GM12878 (cell line): ENCODE measurements at regions not wholly inside any gene's neighbourhood (a gene's known extent, or its start where the extent isn't known, plus 50 kb on each side); places are given as distances from the start of the nearest gene placed in this dataset.

Experiments
- ASH2L ChIP-seq: fragments of 300-600, 200-600 bp; sonication (generic); IDR thresholded peaks from 2 replicates; pipeline ENCODE4 v1.6.1; 2017; ENCODE audit warnings: low read depth, mild to moderate bottlenecking, borderline replicate concordance
- ESRRA ChIP-seq: IDR thresholded peaks from 2 replicates; pipeline ENCODE4 v1.6.1; 2012; ENCODE audit warnings: mild to moderate bottlenecking, low read length, improper control_type of control experiment
- IKZF1 ChIP-seq: fragments of 450-650 bp; conservative IDR thresholded peaks from 2 replicates; pipeline ENCODE4 v1.6.1; 2017; ENCODE audit warnings: antibody characterized with exemption, mild to moderate bottlenecking
- KAT2A ChIP-seq: conservative IDR thresholded peaks from 2 replicates; pipeline ENCODE4 v1.6.1; 2011; ENCODE audit warnings: low read depth, low read length; ENCODE audit not compliant: control insufficient read depth
- PAX5 ChIP-seq: IDR thresholded peaks from 2 replicates; pipeline ENCODE4 v1.6.1; 2011; ENCODE audit warnings: low read depth, low read length, borderline replicate concordance
- POLR2AphosphoS5 ChIP-seq: IDR thresholded peaks from 2 replicates; pipeline ENCODE4 v1.6.1; 2011; ENCODE audit warnings: mild to moderate bottlenecking, low read length, inconsistent platforms
- SIX5 ChIP-seq: IDR thresholded peaks from 2 replicates; pipeline ENCODE4 v1.6.1; 2011; ENCODE audit warnings: mild to moderate bottlenecking, low read depth, low read length, moderate library complexity; ENCODE audit not compliant: severe bottlenecking
- SREBF1 ChIP-seq: IDR thresholded peaks from 2 replicates; pipeline ENCODE4 v1.6.1; 2012; ENCODE audit warnings: mild to moderate bottlenecking, low read length
- SREBF2 ChIP-seq: IDR thresholded peaks from 2 replicates; pipeline ENCODE4 v1.6.1; 2012; ENCODE audit warnings: mild to moderate bottlenecking, low read length
- STAT1 ChIP-seq: fragments of 450-650 bp; conservative IDR thresholded peaks from 2 replicates; pipeline ENCODE4 v1.6.1; 2014; ENCODE audit warnings: antibody characterized with exemption, mild to moderate bottlenecking
- TAF1 ChIP-seq: IDR thresholded peaks from 2 replicates; pipeline ENCODE4 v1.6.1; 2011; ENCODE audit warnings: mild to moderate bottlenecking, low read depth, low read length, borderline replicate concordance
- YY1 ChIP-seq: IDR thresholded peaks from 2 replicates; pipeline ENCODE4 v1.6.1; 2011; ENCODE audit warnings: low read depth, mild to moderate bottlenecking, low read length
- TF ChIP-seq, protein P1 (sequence below): fragments of 150-350 bp; IDR thresholded peaks from 2 replicates; pipeline ENCODE4 v1.6.1; 2016; ENCODE audit warnings: low read depth, low read length
- TF ChIP-seq, protein P2 (sequence below): fragments of 450-650 bp; IDR thresholded peaks from 2 replicates; pipeline ENCODE4 v1.6.1; 2018; ENCODE audit warnings: mild to moderate bottlenecking, low read depth, moderate library complexity; ENCODE audit not compliant: partially characterized antibody
- TF ChIP-seq, protein P3 (sequence below): fragments of 450-650 bp; IDR thresholded peaks from 2 replicates; pipeline ENCODE4 v1.6.1; 2017; ENCODE audit warnings: mild to moderate bottlenecking
- TF ChIP-seq, protein P4 (sequence below): IDR thresholded peaks from 2 replicates; pipeline ENCODE4 v1.6.1; 2012; ENCODE audit warnings: mild to moderate bottlenecking, low read depth, low read length
- TF ChIP-seq, protein P5 (sequence below): fragments of 450-650 bp; IDR thresholded peaks from 2 replicates; pipeline ENCODE4 v1.6.1; 2017; ENCODE audit warnings: mild to moderate bottlenecking, low read depth, inconsistent platforms; ENCODE audit not compliant: poor library complexity, severe bottlenecking

DNA sequence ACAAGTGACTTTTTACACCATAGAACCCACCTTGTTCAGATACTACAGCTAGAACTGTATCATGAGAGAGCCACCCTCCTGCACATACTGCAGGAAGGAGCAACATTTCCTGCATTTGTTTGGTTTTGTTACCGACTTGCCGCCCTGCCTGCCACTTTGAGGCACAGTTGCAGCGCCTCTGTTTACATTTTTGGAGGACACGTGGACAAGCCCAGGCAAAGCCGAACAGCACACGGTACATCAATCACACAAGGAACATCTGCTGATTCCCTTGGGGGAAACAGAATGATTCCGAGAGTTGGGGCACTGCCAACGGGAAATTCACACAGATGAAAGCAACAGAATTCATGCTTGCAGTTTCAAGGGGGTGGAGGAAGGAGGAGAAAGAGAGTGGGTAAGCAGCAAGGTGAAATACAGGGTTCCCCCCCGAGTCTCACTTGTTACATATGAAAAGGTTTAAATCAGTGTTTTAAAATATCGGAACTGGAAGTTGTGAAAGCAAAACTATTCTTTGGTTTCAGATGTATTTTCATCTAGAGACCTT is 110.7 kb downstream of the BTG1 start (continued):
- TF ChIP-seq KAT2A (no peak), IKZF1 (peak; percentile 97), ASH2L (0 out of 2 replicates have a peak, but pooled peaks have one; percentile 46), PAX5 (peak; percentile 91), POLR2AphosphoS5 (peak; percentile 54; the same call in 1 of the 2 replicates), SREBF1 (no peak), YY1 (peak; percentile 46; the same call in 1 of the 2 replicates), SIX5 (no peak), STAT1 (no peak), TAF1 (no peak), ESRRA (no peak), SREBF2 (no peak)
- TF ChIP-seq, protein P1, sequence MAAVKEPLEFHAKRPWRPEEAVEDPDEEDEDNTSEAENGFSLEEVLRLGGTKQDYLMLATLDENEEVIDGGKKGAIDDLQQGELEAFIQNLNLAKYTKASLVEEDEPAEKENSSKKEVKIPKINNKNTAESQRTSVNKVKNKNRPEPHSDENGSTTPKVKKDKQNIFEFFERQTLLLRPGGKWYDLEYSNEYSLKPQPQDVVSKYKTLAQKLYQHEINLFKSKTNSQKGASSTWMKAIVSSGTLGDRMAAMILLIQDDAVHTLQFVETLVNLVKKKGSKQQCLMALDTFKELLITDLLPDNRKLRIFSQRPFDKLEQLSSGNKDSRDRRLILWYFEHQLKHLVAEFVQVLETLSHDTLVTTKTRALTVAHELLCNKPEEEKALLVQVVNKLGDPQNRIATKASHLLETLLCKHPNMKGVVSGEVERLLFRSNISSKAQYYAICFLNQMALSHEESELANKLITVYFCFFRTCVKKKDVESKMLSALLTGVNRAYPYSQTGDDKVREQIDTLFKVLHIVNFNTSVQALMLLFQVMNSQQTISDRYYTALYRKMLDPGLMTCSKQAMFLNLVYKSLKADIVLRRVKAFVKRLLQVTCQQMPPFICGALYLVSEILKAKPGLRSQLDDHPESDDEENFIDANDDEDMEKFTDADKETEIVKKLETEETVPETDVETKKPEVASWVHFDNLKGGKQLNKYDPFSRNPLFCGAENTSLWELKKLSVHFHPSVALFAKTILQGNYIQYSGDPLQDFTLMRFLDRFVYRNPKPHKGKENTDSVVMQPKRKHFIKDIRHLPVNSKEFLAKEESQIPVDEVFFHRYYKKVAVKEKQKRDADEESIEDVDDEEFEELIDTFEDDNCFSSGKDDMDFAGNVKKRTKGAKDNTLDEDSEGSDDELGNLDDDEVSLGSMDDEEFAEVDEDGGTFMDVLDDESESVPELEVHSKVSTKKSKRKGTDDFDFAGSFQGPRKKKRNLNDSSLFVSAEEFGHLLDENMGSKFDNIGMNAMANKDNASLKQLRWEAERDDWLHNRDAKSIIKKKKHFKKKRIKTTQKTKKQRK = no peak
- TF ChIP-seq, protein P2, sequence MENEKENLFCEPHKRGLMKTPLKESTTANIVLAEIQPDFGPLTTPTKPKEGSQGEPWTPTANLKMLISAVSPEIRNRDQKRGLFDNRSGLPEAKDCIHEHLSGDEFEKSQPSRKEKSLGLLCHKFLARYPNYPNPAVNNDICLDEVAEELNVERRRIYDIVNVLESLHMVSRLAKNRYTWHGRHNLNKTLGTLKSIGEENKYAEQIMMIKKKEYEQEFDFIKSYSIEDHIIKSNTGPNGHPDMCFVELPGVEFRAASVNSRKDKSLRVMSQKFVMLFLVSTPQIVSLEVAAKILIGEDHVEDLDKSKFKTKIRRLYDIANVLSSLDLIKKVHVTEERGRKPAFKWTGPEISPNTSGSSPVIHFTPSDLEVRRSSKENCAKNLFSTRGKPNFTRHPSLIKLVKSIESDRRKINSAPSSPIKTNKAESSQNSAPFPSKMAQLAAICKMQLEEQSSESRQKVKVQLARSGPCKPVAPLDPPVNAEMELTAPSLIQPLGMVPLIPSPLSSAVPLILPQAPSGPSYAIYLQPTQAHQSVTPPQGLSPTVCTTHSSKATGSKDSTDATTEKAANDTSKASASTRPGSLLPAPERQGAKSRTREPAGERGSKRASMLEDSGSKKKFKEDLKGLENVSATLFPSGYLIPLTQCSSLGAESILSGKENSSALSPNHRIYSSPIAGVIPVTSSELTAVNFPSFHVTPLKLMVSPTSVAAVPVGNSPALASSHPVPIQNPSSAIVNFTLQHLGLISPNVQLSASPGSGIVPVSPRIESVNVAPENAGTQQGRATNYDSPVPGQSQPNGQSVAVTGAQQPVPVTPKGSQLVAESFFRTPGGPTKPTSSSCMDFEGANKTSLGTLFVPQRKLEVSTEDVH = no peak
- TF ChIP-seq, protein P3, sequence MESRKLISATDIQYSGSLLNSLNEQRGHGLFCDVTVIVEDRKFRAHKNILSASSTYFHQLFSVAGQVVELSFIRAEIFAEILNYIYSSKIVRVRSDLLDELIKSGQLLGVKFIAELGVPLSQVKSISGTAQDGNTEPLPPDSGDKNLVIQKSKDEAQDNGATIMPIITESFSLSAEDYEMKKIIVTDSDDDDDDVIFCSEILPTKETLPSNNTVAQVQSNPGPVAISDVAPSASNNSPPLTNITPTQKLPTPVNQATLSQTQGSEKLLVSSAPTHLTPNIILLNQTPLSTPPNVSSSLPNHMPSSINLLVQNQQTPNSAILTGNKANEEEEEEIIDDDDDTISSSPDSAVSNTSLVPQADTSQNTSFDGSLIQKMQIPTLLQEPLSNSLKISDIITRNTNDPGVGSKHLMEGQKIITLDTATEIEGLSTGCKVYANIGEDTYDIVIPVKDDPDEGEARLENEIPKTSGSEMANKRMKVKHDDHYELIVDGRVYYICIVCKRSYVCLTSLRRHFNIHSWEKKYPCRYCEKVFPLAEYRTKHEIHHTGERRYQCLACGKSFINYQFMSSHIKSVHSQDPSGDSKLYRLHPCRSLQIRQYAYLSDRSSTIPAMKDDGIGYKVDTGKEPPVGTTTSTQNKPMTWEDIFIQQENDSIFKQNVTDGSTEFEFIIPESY = no peak
- TF ChIP-seq, protein P4, sequence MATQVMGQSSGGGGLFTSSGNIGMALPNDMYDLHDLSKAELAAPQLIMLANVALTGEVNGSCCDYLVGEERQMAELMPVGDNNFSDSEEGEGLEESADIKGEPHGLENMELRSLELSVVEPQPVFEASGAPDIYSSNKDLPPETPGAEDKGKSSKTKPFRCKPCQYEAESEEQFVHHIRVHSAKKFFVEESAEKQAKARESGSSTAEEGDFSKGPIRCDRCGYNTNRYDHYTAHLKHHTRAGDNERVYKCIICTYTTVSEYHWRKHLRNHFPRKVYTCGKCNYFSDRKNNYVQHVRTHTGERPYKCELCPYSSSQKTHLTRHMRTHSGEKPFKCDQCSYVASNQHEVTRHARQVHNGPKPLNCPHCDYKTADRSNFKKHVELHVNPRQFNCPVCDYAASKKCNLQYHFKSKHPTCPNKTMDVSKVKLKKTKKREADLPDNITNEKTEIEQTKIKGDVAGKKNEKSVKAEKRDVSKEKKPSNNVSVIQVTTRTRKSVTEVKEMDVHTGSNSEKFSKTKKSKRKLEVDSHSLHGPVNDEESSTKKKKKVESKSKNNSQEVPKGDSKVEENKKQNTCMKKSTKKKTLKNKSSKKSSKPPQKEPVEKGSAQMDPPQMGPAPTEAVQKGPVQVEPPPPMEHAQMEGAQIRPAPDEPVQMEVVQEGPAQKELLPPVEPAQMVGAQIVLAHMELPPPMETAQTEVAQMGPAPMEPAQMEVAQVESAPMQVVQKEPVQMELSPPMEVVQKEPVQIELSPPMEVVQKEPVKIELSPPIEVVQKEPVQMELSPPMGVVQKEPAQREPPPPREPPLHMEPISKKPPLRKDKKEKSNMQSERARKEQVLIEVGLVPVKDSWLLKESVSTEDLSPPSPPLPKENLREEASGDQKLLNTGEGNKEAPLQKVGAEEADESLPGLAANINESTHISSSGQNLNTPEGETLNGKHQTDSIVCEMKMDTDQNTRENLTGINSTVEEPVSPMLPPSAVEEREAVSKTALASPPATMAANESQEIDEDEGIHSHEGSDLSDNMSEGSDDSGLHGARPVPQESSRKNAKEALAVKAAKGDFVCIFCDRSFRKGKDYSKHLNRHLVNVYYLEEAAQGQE = no peak
- TF ChIP-seq, protein P5, sequence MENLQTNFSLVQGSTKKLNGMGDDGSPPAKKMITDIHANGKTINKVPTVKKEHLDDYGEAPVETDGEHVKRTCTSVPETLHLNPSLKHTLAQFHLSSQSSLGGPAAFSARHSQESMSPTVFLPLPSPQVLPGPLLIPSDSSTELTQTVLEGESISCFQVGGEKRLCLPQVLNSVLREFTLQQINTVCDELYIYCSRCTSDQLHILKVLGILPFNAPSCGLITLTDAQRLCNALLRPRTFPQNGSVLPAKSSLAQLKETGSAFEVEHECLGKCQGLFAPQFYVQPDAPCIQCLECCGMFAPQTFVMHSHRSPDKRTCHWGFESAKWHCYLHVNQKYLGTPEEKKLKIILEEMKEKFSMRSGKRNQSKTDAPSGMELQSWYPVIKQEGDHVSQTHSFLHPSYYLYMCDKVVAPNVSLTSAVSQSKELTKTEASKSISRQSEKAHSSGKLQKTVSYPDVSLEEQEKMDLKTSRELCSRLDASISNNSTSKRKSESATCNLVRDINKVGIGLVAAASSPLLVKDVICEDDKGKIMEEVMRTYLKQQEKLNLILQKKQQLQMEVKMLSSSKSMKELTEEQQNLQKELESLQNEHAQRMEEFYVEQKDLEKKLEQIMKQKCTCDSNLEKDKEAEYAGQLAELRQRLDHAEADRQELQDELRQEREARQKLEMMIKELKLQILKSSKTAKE = peak; percentile 92
